ENCODE measurements at regions not wholly inside any gene's neighbourhood (a gene's known extent, or its start where the extent isn't known, plus 50 kb on each side); places are given as distances from the start of the nearest gene placed in this dataset.

DNA sequence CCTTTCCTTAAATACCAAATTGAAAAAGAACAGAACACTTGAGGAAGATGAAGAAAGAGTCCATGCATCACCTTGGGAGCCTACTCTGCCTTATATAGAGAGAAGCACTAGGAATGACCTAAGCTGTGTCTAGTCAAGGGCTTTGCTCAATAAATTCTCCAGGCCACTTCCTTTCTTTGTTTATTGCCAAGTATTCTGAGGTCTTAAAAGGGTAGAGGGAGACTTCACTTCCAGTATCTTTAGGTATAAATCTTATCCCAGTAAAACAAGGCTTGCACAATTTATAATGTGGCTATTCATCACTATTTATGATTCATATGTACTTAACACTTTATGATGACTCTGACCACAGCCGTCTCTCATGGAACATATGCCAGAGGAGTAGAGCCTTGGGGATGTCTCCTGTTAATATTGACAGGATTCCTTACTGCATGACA, 85.1 kb upstream of the ARHGAP5 start:
- TF ChIP-seq, protein P1, sequence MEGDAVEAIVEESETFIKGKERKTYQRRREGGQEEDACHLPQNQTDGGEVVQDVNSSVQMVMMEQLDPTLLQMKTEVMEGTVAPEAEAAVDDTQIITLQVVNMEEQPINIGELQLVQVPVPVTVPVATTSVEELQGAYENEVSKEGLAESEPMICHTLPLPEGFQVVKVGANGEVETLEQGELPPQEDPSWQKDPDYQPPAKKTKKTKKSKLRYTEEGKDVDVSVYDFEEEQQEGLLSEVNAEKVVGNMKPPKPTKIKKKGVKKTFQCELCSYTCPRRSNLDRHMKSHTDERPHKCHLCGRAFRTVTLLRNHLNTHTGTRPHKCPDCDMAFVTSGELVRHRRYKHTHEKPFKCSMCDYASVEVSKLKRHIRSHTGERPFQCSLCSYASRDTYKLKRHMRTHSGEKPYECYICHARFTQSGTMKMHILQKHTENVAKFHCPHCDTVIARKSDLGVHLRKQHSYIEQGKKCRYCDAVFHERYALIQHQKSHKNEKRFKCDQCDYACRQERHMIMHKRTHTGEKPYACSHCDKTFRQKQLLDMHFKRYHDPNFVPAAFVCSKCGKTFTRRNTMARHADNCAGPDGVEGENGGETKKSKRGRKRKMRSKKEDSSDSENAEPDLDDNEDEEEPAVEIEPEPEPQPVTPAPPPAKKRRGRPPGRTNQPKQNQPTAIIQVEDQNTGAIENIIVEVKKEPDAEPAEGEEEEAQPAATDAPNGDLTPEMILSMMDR (IDR thresholded peaks at IDR 0.05 in 8 of 11, conservative IDR thresholded peaks at IDR 0.05 in 3 of 11) = no peak
- TF ChIP-seq POLR2AphosphoS5 (IDR thresholded peaks at IDR 0.05) = no peak
